ENCODE measurements at regions not wholly inside any gene's neighbourhood (a gene's known extent, or its start where the extent isn't known, plus 50 kb on each side); places are given as distances from the start of the nearest gene placed in this dataset.

DNA sequence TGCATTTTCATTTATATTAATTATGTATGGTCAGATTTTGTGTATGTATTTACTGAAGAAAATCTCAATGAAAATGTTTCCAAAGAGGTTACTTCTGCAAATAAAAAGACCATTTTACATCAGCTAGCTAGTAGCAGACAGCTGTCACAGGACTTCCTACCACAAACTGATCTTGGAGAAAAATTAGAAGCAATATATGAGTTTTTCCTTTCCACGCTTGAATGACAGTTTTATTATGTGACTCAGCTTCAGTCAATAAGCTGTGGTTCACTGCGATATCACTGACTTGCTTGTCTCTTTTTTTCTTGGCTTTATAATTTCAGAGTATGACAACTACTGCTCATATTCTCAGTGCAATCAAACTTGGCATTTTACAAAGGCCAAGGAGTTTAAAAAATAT, 787.4 kb upstream of the GALNTL6 start:
- TF ChIP-seq ZNF274 (IDR thresholded peaks at IDR 0.05; ENCODE audit: low read depth, low read length) = no peak
- no peak overlapping the region for H3K4me3 ChIP-seq (ENCODE audit: low read length)

DNA sequence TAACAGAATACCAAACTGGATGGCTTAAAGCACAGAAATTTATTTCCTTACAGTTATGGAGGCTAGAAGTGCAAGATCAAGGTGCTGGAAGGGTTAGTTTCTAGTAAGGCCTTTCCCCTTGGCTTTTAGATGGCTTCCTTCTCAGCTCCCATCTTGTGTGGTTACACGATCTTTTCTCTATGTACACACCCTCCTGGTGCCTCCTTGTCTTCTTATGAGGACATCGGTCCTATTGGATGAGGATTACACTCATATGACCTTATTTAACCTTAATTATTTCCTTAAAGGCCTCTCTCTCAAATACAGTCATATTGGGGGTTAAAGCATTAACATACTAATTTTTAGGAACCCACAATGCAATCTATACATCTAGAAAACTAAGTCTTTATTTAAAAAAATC, 787.9 kb upstream of the GALNTL6 start:
- H3K4me3 ChIP-seq (ENCODE audit: low read length) = no peak overlapping the region
- TF ChIP-seq ZNF274 (IDR thresholded peaks at IDR 0.05; ENCODE audit: low read depth, low read length) = no peak

DNA sequence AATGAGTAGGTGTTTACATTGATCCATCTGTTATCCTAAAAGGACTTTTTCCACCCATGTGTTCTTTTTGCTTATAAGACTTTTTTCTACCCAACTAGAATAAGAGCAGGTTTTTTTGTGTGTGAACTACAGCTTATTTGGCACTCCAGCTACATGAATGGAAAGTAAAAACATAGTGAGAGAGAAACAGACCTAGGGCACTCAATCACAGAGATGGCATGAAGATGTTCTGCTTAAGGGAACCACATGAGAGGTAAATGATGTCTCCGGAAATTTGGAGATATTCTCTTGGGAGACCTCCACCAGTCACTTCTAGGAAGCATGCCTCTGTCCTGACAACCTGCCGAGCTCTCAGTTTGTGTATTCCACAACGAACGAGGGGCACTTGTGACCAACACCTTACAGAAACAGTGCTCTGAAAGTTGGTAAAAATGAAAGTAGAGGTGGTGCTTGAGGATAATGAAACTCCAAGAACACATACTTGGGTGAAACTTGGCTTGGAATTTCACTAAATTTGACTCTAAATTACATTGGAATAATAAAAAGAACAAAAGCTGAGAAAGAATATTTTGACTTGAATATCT, 788.4 kb upstream of the GALNTL6 start:
- TF ChIP-seq ZNF274 (IDR thresholded peaks at IDR 0.05; ENCODE audit: low read depth, low read length) = no peak
- H3K4me3 ChIP-seq (ENCODE audit: low read length) = no peak overlapping the region

DNA sequence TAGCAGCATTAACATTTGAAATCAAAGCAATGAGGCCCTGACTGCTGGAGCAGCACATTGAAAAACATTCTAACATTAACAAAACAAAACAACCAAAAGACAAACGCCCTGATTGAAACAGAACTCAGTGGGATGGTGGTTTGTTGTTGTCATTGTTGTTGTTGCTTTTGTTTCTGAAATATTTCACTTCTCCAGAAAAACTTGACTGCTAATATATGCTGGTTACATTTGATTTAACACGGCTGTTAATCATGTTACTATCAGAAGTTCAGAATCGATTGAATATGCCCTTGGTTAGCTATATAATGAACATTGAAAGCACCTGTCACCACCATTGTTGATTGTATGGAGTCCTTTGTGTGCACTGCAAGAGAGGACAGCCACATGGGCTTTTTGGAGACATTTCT, 790.4 kb upstream of the GALNTL6 start:
- no peak for TF ChIP-seq ZNF274 (IDR thresholded peaks at IDR 0.05; ENCODE audit: low read depth, low read length)

DNA sequence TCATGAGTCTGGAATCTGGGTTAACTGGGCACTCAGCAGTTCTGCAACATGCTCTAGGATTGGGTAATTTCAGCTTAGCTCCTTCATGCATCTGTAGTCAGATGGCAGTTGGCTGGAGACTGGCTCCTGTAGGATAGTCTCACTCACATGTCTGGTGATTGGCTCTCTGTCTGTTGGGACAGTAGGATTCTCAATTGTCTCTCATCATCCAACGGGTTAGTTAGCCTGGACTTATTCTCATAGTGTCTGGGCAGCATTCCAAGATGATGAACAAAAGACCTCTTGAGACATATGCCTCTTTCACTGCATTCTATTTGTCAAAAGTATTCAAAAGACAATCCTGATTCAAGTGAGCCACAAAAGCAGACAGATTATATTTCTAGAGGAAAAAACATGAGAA, 795.6 kb upstream of the GALNTL6 start:
- no peak overlapping the region for H3K4me3 ChIP-seq (ENCODE audit: low read length)
- TF ChIP-seq ZNF274 (IDR thresholded peaks at IDR 0.05; ENCODE audit: low read depth, low read length) = no peak

More for the DNA sequence above, 790.4 kb upstream of the GALNTL6 start:
- H3K4me3 ChIP-seq (ENCODE audit: low read length) = no peak overlapping the region

DNA sequence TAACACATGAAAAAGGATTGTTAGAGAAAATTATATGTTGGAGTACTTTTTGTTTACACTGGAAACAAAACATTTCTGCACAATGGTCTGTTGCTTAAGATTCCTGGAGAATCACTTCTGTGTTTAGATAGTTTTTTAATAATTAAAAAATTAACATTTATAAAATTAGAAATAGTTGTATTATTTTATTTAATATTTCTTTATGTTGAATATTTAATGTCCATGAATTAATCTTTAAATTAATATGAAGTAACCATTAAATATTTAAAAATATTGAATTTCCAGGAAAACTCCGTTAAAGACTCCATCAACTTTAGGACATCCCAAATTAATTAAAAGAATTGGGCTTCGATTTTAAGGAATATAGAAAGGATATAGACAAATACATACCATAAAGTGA, 797.1 kb upstream of the GALNTL6 start:
- H3K4me3 ChIP-seq (ENCODE audit: low read length) = no peak overlapping the region
- no peak for TF ChIP-seq ZNF274 (IDR thresholded peaks at IDR 0.05; ENCODE audit: low read depth, low read length)

DNA sequence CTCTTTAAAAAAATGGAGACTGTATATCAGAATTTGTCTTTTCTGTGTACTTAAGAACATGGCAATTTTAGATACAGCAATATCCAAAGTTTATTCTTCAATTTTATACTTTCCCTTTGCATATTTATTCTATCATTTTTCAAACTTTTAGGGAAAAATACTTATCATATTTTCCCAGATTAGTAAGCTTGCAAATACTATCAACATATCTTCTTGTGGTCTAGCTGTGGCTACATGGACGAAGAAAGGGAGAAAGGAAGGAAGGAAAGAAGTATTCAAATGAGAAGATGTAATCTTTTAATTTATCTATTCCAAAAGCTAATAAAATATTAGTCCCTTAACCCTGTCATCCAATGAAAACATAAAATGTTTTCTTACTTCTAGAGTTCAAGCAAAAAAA, 797.8 kb upstream of the GALNTL6 start:
- no peak for TF ChIP-seq ZNF274 (IDR thresholded peaks at IDR 0.05; ENCODE audit: low read depth, low read length)
- no peak overlapping the region for H3K4me3 ChIP-seq (ENCODE audit: low read length)

DNA sequence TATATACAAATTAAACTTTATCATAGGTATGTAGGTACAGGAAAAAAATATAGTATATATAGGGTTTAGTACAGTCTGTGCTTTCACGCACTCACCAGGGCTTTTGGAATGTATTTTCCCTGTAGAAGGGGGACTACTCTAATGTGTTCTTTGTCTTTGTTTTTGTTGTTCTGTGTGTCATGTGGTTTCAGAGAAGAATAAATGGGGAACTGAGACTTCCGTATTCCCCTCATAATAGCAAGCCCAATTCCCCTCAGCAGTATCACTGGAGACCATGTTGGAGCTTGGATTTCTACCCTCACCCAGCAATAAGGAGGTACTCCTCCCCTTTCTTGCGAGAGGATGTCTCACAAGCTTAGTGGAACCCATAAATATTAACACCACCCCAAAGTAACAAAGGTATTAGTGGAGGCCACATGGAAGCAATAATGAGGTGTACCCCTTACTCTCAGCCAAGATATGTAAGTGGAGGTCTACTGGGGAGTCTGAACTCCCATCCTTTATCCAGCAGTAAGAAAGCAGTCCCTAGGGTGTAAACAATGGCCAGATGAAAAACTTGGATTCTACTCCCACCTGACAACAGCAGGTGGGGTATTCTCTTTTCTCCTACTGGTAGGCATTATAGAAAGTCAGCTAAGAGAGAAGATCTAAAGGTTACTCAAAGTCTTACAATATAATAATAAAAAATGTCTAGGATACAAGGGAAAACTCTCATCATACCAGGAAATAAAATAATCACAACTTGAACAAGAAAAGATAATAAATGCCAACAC, 805.4 kb upstream of the GALNTL6 start:
- no peak overlapping the region for H3K4me3 ChIP-seq (ENCODE audit: low read length)
- TF ChIP-seq ZNF274 (IDR thresholded peaks at IDR 0.05; ENCODE audit: low read depth, low read length) = no peak

DNA sequence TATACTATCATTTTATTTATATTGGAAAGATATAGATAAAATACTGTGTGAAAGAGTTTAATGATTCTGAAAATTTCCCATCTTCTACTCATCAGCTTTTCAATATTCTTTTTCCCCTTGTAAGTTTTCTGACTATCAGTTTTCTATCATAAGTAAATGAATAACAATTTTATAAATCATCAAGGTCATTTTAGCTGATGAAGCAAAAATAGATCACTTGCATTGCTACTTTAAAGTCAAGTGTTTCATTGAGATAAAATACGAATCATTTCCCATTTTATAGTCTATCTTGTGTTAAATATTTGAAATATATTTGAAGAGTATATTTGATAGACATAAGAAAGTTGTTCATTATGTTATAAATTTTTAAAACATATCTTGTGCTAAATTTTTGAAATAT, 811.0 kb upstream of the GALNTL6 start:
- TF ChIP-seq ZNF274 (IDR thresholded peaks at IDR 0.05; ENCODE audit: low read depth, low read length) = no peak

DNA sequence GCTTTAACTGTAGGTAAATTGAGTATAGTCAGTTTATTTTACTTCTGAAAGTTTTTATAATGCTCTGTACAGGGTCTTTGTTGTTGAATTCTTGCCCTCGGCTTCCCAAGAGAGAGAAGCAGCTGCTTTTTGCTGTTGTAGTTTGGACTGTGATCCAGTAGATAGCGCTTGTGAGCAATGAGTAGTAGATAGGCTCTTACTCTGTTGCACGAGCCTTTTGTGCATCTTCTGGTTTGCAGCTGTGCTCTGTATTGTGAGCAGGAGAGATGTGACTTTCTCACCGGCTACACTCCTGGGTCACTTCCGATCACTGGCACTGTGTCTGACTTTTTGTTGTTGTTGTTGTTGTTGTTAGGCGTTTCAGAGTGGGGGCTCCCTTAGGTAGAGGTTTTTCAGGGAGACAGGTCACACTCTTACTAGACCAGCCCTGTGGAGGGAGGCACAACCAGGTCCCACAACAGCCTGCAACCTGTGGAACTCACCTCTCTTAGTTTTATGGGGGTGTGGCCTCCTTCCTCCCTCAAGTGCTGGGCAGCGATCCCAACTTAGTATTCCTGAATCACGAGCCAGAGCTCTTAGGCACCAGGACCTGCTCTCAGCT, 822.1 kb upstream of the GALNTL6 start:
- no peak for TF ChIP-seq ZNF274 (IDR thresholded peaks at IDR 0.05; ENCODE audit: low read depth, low read length)
- H3K4me3 ChIP-seq (ENCODE audit: low read length) = no peak overlapping the region

More for the DNA sequence above, 811.0 kb upstream of the GALNTL6 start:
- no peak overlapping the region for H3K4me3 ChIP-seq (ENCODE audit: low read length)

DNA sequence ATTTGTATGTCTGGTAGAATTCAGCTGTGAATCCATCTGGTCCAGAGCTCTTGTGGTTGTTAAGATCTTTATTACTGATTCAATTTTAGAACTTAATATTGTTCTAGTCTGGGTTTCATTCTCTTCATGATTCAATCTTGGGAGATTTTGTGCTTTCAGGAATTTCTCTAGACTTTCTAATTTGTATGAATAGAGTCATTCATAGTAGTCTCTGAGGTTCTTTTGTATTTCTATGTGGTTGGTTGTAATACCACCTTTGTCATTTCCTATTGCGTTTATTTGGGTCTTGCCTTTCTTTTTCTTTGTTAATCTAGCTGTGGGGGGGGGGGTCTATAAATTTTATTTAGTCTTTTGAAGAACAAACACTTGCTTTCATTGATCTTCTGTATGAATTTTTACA, 824.8 kb upstream of the GALNTL6 start:
- no peak overlapping the region for H3K4me3 ChIP-seq (ENCODE audit: low read length)
- no peak for TF ChIP-seq ZNF274 (IDR thresholded peaks at IDR 0.05; ENCODE audit: low read depth, low read length)

DNA sequence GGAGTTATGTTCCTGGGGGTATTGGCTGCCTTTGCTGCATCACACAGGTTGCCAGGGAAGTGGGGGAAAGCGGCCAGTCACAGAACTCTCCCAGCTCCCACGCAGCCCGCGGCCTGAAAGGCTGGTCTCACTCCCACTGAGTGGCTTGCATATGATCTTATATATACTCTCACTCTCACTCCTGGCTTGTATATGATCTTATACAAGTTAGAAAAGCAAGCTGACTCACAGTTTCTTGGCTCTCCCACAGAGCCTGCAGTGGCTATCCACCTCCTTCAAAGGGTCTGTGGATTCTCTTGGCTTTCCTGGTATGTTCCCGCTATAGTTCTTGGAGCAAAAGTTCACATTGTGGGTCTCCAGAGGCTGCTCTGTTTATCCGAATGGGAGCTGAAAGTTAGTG, 833.5 kb upstream of the GALNTL6 start:
- no peak overlapping the region for H3K4me3 ChIP-seq (ENCODE audit: low read length)
- TF ChIP-seq ZNF274 (IDR thresholded peaks at IDR 0.05; ENCODE audit: low read depth, low read length) = no peak

DNA sequence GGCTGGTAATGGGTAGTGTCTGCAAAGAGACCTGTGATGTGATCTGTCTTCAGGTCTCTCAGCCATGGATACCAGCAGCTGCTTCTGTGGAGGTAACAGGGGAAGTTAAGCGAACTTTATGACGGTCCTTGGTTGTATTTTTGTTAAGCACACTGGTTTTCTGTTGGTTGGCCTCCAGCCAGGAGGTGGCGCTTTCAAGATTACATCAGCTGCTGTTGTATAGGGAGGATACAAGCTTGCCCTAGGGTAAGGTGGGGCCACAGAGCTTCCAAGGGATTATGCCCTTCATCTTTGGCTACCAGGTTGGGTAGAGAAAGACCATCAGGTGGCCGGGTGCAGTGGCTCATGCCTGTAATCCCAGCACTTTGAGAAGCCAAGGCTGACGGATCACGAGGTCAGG, 834.2 kb upstream of the GALNTL6 start:
- no peak for TF ChIP-seq ZNF274 (IDR thresholded peaks at IDR 0.05; ENCODE audit: low read depth, low read length)
- H3K4me3 ChIP-seq (ENCODE audit: low read length) = no peak overlapping the region

DNA sequence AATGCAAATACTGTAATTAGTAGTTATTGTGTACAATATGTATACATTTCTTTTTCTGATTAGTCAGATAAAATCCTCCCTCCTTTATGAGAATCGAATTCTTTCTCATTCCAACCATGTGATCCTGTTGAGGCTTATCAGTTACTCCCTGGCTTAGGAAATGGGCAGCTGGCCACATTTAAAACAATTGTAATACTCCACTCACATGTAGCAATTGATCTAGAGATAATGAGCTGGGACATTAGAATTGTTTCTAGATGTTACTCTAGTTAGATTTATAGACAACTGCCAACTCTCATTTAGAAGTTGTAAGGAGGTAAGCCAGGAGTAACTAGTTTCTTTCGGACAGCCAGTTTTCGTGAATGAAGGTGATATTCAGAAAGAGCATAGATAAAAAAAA, 859.3 kb upstream of the AADAT start:
- TF ChIP-seq ZNF274 (IDR thresholded peaks at IDR 0.05; ENCODE audit: low read depth, low read length) = no peak
- H3K4me3 ChIP-seq (ENCODE audit: low read length) = no peak overlapping the region

DNA sequence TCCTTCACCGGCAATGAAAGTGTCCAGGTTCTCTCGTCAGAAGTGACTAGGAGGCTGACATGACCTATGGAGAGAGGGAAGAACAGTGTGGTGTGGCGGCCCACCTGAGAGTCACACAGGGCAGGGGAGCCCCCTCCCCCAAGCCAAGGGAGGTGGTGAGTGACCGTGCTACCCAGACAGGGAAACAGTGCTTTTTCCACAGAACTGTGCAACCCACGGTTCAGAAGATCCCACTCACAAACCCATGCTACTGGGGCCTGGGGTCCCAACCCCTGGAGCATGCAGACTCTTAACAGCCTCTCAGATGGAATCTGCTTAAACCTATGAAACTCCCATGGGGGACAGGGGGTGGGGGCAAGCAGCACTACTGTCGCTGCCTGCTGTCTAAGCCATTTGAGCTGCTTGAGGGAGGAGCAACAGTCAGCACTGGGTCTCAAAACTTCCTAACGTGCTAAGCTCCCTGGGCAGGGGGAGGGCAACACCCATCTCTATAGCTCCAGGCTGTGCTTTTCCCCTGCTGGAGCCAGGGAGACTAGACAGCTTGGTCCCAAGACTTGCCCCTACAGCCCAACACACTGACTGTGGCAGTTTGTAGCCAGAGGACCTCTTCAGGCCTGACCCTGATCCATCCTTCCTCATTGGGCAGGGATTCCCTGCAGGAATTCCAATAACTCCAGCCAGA, 850.4 kb upstream of the AADAT start:
- H3K4me3 ChIP-seq (ENCODE audit: low read length) = no peak overlapping the region
- no peak for TF ChIP-seq ZNF274 (IDR thresholded peaks at IDR 0.05; ENCODE audit: low read depth, low read length)

All from GM08714 (cell line).